K562 (cell line): ENCODE measurements at regions not wholly inside any gene's neighbourhood (a gene's known extent, or its start where the extent isn't known, plus 50 kb on each side); places are given as distances from the start of the nearest gene placed in this dataset.

Source experiments
- CBFA2T3 ChIP-seq: fragments of 450-650 bp; IDR thresholded peaks from 2 replicates; pipeline ENCODE4 v1.6.1; 2017
- FOSL1 ChIP-seq: fragments of 200-800 bp; sonication (Bioruptor generic); conservative IDR thresholded peaks from 2 replicates; pipeline ENCODE4 v1.6.1; 2016; ENCODE audit warnings: missing genetic modification characterization, missing compliant biosample characterization
- HSF4 ChIP-seq: fragments of 250-450 bp; sonication (Bioruptor Pico); IDR thresholded peaks from 2 replicates; pipeline ENCODE4 v2.1.2; 2022; ENCODE audit warnings: mild to moderate bottlenecking, moderate library complexity, borderline replicate concordance
- ID3 ChIP-seq, 2 experiments: fragments of 250-450 bp in 1 of 2; fragments of 450-650 bp in 1 of 2; sonication (Bioruptor Pico) in 1 of 2; IDR thresholded peaks; 2 replicates each; pipeline versions ENCODE4 v1.6.1 to v1.8.0; 2016 to 2021; ENCODE audit warnings: mild to moderate bottlenecking in 2 of 2, moderate library complexity in 2 of 2, missing compliant biosample characterization in 1 of 2, missing genetic modification characterization in 1 of 2
- IRF2 ChIP-seq: sonication (generic); formaldehyde crosslinking; IDR thresholded peaks from 2 replicates; pipeline ENCODE4 v1.8.1; 2022; ENCODE audit warnings: mild to moderate bottlenecking, missing genetic modification reagents
- KLF6 ChIP-seq: fragments of 250-450 bp; sonication (Bioruptor Pico); IDR thresholded peaks from 2 replicates; pipeline ENCODE4 v1.4.0; 2020; ENCODE audit warnings: mild to moderate bottlenecking, moderate library complexity, borderline replicate concordance
- LEF1 ChIP-seq: fragments of 450-650 bp; IDR thresholded peaks from 2 replicates; pipeline ENCODE4 v1.6.1; 2016; ENCODE audit warnings: mild to moderate bottlenecking
- MEF2D ChIP-seq: conservative IDR thresholded peaks from 2 replicates; pipeline ENCODE4 v1.6.1; 2016; ENCODE audit warnings: low read depth, missing genetic modification characterization, missing compliant biosample characterization
- PHTF2 ChIP-seq: fragments of 250-450 bp; sonication (Bioruptor Pico); IDR thresholded peaks from 2 replicates; pipeline ENCODE4 v1.5.0; 2021; ENCODE audit warnings: mild to moderate bottlenecking
- PPARD ChIP-seq: fragments of 250-450 bp; sonication (Bioruptor Pico); IDR thresholded peaks from 2 replicates; pipeline ENCODE4 v1.8.0; 2022; ENCODE audit warnings: inconsistent platforms, mild to moderate bottlenecking, moderate library complexity
- PTRF ChIP-seq: fragments of 450-650 bp; IDR thresholded peaks from 2 replicates; pipeline ENCODE4 v1.6.1; 2016; ENCODE audit warnings: mild to moderate bottlenecking, missing genetic modification characterization, missing compliant biosample characterization
- REST ChIP-seq, 2 experiments: fragments of 450-650 bp; formaldehyde crosslinking in 1 of 2; IDR thresholded peaks; 2 replicates each; pipeline versions ENCODE4 v1.4.0 to v1.6.1; 2014 to 2020; ENCODE audit warnings: mild to moderate bottlenecking in 2 of 2, borderline replicate concordance in 1 of 2, low read depth in 1 of 2
- YY1 ChIP-seq, 3 experiments: IDR thresholded peaks; 2 replicates each; pipeline ENCODE4 v1.6.1; 2011; ENCODE audit warnings: low read length in 2 of 3, mild to moderate bottlenecking in 2 of 3, moderate library complexity in 2 of 3, borderline replicate concordance in 1 of 3, control low read depth in 1 of 3, low read depth in 1 of 3; ENCODE audit not compliant: insufficient read depth in 3 of 3, insufficient replicate concordance in 2 of 3, control insufficient read depth in 1 of 3, insufficient read length in 1 of 3; ENCODE audit errors: extremely low read depth in 1 of 3
- ZC3H11A ChIP-seq: IDR thresholded peaks from 2 replicates; pipeline ENCODE4 v1.6.1; 2012; ENCODE audit warnings: low read depth, low read length, improper control_type of control experiment
- ZNF23 ChIP-seq: fragments of 250-450 bp; sonication (Bioruptor Pico); IDR thresholded peaks from 2 replicates; pipeline ENCODE4 v1.4.0; 2020; ENCODE audit warnings: mild to moderate bottlenecking
- ZNF583 ChIP-seq: fragments of 250-450 bp; sonication (Bioruptor Pico); IDR thresholded peaks from 2 replicates; pipeline ENCODE4 v1.4.0; 2020
- ZNF586 ChIP-seq: fragments of 450-650 bp; formaldehyde crosslinking; conservative IDR thresholded peaks from 2 replicates; pipeline ENCODE4 v1.4.0; 2020; ENCODE audit warnings: mild to moderate bottlenecking, moderate library complexity

GRCh38 chr4:137967480-137968190 is 274.5 kb downstream of the SLC7A11 start (continued):
- TF ChIP-seq PTRF (tag) (peak; percentile 68; the same call in 1 of the 2 replicates), ZNF583 (CRISPR knock-in tag) (peak; percentile 96), ZNF23 (CRISPR knock-in tag) (peak; percentile 90), ID3 (CRISPR knock-in tag; IDR thresholded peaks at IDR 0.05) (peak; percentile 84), ID3 (tag; IDR thresholded peaks at IDR 0.05) (peak; percentile 94), HSF4 (peak; percentile 96; the same call in 1 of the 2 replicates), MEF2D (tag) (peak; percentile 89), KLF6 (CRISPR knock-in tag) (peak; percentile 84; the same call in 1 of the 2 replicates), ZC3H11A (no peak), REST (IDR thresholded peaks at IDR 0.05; ENCODE audit: borderline replicate concordance) (0 out of 2 replicates have a peak, but pooled peaks have one; percentile 20), REST (CRISPR knock-in tag; IDR thresholded peaks at IDR 0.05; ENCODE audit: low read depth) (no peak), YY1 (IDR thresholded peaks at IDR 0.05; ENCODE audit: borderline replicate concordance in 1 of 3, control insufficient read depth in 1 of 3, extremely low read depth in 1 of 3, insufficient read depth in 3 of 3, insufficient read length in 1 of 3, insufficient replicate concordance in 2 of 3, low read depth in 1 of 3, low read length in 2 of 3) (no peak), LEF1 (no peak), PPARD (no peak; the same call in 1 of the 2 replicates), IRF2 (CRISPR knock-in tag) (no peak), ZNF586 (CRISPR knock-in tag) (0 out of 2 replicates have a peak, but pooled peaks have one; percentile 39), PHTF2 (CRISPR knock-in tag) (no peak), FOSL1 (peak; percentile 89), CBFA2T3 (peak; percentile 67)
